NCI-H2107 (cell line): ENCODE measurements at regions not wholly inside any gene's neighbourhood (a gene's known extent, or its start where the extent isn't known, plus 50 kb on each side); places are given as distances from the start of the nearest gene placed in this dataset.

ENCODE experiments used
- DNase-seq: peaks from one replicate; lab custom pipeline; 2025; lab: John Stamatoyannopoulos, UW

DNA sequence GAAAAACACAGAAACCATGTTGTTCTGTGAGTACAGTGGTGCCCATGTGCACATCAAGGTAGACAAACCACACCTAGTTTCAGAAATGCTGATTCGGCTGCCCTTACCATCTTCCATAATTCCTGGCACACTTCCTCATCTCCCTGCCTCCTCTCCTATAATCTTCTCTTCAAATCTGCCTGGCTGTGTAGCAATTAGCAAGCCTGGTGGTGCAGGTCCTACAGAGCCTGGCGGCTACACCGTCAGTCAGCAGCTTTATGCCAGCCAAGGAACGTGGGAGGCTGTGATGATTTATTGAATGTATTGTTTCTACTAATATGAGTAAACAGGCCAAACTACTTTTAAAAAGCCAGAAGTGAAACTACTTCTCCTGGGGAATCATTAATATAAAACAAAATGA is 106.8 kb downstream of the SEMA6D start:
- DNase-seq = no peak

DNA sequence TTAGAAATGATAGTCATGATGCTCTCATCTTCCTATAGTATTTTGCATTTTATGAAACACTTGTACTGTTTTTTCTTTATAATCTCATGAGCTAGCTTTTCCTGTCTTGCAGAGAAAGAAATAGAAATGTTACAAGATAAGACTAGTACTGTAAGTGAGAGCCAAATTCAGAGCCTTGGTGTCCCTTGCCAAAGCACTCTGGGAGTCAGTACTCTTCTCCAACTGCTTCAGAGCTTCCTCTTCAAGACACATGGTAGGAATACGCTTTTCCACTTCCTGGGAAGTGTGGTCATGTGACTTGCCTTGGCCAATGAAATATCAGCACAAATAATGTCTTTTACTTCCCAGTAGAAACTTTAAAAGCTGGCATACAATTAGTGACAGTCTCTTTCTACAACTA is 112.4 kb downstream of the SEMA6D start:
- no peak for DNase-seq

DNA sequence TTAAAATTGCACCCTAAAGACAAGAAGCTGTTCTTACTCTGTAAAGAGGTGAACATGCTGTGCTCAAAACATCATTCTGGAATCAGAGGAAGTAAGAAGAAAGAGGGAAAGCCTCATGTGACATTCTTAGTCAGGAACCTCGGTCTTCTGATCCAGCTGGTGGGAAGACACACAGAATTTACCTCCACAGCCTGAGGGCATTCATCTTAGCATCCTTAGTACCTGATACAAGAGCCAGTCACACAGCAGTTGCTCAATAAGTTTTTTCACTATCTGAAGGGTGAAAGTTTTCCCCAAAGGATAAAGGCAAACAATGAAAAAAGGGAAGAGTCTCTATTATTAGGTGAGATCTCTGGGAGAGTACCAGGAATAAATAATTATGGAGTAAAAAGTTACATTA is 116.8 kb downstream of the SEMA6D start:
- no peak for DNase-seq

DNA sequence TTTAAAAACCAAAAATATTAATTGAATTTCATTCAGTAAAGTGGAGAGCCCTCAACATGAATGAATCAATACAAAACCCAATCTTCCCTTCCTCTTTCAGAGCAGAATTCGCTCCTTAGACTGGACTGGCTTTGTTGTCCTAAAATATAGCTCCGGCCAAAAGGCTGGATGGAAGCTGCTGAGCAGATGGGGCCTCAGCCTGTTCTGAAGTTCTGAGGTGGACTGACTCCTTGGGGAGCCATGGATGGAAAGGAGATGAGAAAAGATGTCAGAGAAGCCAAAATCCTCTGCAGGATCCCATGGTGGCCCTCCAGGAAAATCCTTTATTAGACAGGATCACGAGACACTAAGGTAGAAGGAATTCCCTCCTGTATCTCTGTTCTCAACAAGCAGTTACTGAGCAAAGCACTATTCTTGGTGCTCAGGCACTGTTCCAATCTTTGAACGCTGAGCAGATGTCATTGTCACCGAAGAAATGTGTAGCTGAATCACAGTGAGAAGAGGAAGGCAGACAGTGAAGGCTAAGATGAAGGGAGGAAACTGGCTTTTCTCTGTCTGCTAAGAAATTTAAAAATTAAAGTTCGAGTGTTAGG is 122.0 kb downstream of the SEMA6D start:
- no peak for DNase-seq

DNA sequence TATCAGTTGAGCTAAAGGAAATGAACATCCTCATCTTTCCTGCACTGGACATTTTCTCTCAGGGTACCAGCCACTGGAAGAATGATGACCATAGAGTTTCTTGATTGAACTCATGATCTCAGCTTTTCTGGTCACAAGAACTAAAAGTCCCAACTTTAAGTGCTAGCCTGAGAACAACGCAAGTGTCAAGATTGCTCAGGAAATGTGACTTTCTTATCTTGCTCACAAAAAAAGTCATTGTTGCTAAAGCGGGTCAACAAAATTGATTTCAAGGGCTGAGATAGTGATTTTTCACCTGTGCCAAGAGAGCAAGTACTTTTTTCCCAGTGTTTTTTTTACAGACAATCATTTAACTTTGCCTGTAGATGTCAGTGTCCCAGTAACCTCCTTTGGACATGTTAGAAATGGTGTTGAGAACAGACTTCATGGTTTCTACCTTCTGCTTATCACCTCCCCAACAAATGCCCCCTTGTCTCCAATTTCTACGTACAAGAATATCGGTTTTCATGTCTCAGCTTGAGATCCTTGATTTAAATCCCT is 125.9 kb downstream of the SEMA6D start:
- no peak for DNase-seq

DNA sequence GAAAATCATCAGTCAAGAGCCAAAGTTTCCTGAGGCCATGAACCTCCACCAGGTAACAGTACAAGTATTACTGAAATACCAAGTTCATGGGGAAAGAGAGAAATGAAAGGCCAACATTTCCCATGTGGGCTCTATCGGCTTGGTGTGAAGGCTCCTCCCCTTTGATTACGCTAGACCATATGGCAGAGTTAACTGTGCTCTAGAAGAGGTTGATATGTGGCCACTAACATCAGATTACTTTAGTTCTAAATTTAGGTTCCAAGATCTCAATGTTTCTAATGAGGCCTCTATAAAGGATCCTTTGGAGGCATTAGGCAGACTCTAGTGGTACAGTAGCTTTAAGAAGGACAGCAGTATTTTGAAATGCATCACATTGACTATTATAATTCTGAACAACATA is 127.1 kb downstream of the SEMA6D start:
- no peak for DNase-seq

DNA sequence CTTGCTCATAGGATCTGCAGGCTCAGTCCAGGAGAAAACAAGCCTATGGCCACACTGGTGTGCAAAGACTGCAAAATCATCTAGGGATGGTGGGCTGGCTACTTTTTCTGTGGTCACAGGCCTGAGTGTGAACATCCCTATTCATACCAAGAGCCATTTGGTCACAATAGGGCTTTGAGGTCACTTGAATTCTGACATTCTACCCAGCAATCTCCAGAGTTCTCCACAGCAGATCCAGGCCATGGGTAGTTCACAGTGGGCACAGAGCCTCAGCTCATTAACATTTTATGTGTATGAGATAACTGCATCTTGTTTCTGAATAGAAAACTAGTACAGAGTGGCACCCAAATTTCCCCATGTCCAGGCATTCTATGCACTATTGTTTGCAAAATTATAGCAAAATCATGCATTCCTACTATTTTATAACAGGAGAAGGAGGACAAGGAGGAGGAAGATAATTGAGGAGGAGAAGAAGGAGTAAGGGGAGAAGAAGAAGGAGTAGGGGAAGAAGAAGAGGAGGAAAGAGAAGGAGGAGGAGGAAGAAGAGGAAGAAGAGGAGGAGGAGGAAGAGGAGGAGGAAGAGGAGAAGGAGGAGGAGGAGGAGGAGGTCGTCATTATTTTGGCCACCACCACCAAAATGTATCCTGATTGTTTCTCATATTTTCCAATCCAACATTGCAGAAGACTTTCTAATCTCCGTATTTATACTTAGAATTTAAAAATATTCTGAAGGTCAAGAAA is 129.0 kb downstream of the SEMA6D start:
- no peak for DNase-seq

DNA sequence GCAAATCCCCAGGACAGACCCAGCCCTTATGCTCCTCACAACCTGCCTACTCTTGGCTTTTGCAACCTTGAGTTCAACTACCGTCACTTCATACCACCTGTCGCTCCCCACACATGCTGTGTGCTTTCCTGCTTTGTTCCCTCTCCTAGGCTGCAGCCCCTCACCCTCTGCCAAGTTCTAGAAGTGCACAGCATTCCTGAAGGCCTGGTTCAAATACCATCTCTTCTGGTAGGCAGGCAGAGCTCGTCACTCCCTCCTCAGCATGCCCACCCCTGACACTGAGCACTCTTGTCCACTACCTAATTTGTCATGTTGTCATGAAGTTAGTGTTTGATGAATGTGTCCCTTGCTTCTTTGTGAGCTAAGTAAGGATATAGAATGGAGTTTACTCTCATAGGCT is 129.6 kb downstream of the SEMA6D start:
- no peak for DNase-seq

DNA sequence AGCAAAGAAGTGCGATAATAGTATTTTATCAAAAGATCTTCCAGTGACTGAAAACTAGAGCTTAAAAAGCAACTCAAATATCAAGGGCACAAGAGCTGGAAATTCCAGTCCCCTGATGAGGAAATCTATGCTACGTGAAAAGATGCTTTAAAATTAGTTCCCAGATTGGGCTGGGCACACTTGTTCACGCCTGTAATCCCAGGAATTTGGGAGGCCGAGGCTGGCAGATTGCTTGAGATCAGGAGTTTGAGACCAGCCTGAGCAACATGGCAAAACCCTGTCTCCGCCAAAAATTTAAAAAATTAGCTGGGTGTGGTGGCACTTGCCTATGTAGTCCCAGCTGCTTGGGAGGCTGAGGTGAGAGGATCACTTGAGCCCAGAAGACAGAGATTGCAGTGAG is 138.8 kb downstream of the SEMA6D start:
- no peak for DNase-seq

DNA sequence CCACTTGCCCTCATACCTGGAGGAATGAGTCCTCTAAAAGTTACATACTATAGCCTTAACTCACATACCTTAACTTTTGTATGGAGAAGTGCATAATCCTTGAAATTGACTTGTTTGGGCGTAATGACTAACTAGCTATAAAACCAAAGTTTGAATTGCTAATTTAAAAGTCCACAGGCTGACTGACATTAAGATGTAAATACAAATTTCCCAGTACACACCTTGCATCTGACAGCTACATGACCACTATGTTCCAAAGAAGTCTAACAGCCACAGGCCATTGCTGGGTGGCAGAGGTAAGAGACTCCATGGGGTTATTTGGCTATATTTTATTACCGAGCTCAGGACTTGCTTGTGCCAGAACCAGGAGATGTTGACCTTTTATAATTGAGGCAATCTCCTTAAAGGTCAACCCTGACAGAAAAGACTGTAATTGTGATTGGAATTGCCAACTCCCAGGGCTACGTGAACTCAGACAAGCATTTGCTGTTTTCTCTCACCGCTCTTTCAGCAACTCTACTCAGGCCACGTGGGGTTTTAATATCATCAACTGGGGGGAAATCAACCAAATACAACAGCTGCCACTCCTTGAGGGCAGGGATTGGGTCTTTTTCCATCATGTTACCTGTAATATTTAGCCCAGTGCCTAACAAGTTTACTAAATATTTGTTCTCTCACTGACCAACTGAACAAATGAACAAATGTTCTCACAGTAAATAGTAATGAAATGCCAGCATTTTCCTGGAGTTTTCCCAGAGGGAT is 139.9 kb downstream of the SEMA6D start:
- no peak for DNase-seq

DNA sequence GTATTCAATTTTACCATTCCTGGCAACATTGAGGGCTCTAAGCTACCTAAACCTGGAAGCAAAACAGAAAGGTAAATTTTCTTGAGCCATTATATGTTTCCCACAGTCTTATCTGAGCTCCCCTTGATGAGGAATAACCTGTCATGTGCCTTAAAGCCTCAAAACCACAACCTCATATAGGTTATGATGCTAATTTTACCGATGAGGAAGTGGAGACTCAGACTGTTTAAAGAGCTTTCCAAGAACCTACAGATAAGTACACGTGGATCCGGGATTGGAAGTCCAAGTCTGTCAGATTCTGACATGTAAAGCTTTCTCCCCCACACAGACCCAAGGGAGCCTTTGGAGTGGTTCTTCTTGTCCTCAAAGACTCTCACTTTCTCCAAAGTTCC is 140.5 kb downstream of the SEMA6D start:
- DNase-seq = no peak

DNA sequence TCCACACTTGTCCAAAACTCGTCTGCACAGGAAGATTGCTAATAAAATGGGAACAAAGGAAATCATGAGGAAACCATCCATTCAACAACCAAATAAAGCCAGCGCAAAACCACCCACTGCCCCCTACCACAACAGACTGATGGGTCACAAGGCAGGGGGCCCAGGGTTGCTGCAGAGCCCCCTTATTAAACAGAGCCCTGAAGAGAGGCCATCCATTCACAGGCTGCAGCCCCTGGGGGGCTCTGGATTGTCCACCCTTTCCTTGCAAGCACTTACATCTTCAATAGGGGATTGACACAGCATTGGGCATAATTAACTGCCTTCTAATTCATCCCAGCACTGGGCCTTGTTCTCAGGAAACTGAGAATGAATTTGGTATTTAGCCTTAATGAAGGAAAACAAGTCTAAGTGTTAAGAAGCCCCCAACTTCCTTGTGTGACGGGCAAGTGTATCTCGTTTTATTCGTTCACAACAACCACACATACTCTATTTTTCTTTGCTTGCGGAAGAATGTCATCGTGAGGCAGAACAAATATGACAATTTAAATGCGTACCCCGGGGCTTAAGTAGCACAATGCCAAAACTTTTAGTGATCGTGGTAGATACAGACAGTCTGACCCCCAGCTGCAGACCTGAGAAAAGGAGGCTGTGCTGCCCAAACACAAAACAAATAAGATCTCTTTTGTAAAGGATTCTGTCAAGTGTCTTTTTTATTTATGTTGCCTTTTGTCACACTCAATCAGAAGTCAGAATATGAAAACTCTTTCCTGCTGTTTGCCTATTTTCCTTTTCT is 144.0 kb downstream of the SEMA6D start:
- DNase-seq = no peak

DNA sequence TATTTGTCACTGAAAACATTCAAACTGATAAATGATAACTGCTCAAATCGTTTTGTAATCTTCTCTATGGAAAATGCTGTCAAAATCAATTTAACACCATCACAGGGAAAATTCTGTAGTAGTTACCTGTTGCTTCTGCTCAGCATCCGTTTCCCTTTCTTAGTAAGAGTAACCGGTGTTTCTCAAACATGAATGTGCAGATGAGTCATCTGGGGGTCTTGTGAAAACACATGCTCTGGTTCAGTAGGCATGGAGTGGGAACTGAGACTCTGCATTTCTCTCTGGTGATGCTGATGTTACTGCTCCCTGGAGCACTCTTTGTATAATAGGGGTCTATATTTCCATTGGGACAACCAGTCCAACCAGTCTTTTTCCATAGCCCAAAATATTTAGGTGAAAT is 145.1 kb downstream of the SEMA6D start:
- DNase-seq = no peak

DNA sequence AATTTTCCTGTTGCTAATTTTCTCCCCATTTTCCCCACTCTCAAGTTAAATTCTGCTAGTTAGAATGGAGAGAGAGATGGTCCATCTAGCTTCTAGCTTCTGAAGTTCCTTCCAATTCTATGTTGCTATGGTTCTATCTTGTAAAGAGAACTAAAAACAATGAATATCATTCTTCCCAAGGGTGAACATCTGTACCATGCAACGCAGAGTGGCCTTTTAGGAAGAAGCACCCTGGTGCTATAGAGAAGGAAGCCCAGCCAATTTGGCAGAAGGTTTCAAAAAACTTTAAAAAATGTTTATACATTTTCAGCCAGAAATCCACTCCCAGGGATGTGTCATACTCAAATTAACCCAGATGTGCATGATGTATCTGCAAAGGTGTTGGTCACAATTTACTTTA is 149.1 kb downstream of the SEMA6D start:
- no peak for DNase-seq

DNA sequence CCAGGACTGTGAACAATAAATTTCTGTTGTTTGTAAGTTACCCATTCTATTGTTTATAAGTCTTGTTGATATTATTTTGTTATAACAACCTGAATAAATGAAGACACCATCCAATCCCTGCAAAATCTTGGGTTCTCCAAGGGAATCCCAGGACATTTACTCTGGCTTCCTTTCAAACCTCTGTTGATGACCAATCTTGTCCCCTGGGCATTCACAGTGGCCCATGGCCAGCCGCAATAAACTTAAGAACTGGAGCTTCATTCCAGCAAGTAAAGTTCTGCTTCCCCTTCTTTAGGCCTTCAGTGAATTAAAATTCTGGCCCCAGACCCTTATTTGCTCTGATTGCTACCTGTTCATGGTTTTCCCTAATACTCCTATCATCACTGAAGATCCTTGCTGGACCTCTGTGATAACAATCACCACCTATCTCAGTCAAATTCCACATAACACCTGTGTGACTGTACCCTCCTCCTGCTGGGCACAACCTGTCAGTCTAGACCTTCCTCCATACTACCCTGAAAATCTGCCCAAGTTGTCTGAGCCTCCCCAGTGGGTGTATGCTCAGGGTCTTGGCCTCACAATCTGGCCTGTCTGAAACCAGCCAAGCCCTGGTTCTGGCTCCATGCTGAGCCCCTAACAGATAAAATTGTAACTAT is 153.1 kb downstream of the SEMA6D start:
- no peak for DNase-seq

DNA sequence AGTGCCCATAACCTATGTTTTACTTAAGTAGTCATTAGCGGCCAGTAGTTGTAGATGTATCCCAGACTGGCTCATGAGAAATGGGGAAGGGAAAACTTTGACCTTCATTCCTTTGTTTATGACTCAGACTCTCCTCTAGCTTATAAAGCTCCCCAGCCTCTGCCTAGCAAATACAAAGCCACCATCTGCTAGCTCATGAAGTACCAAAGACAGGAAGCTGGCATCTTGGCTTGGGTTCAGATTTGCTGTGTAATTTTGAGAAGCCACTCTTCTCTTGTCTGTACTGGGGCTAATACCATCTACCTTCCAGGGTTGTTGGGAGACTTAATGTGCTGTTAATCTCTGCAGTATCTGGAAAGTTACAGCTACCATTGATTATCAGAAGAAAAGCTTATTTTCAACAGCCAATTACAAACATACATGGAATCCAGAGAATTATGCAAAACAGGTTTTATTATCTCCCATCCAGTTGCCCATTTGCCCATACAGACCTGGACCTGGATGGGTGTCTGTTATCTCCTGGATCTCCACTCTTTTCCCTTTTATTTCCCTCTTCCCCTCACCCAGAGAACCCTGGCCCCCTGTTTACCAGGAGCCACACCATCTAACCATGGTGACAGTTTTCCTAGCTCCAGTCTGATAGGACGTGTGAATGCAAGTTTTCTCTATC is 153.8 kb downstream of the SEMA6D start:
- DNase-seq = no peak

DNA sequence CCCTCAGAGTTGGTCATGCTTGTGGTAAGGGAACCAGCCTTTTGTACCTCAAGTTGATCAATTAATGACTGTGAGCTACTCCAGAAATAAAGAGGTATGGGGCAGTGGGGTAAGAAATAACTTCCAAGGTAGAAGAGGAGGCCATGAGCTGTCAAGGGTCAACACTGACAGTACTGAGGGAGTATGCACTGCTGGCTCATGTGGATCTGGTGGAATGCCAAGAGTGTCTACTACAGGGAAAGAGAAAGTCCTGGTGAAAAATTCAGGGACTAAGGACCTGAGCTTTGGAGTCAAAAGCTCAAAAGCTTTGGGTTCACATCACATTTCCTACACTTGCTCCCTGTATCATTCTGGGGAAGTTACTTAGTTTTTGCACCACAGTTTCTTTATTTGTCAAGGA is 154.9 kb downstream of the SEMA6D start:
- DNase-seq = no peak

DNA sequence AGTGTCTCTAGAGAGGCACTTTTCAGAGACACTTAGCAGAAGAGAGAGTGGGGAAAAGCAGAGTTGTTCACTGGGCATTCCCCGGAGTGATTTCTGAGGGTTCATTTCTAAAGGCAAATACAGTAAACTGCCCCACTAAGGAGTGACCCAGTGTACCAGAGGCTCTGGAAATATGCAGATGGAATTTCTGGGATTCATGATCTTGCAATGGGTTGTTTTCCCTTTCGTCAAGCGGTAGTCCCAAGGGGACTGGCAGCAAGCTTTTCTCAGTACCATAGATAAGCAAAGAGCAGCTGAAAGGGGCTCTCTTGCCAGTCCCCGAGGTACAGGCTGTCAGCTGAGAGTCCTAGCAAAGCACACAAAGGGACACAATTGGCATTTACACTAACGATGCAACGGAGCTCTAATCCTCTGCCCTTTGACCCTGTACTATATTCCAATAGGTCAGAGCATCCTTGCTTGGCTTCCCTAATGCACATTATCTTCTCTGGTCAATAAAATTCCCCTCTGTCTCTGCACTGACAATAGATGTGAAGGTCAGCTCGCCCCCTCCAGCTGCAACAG is 155.6 kb downstream of the SEMA6D start:
- no peak for DNase-seq

DNA sequence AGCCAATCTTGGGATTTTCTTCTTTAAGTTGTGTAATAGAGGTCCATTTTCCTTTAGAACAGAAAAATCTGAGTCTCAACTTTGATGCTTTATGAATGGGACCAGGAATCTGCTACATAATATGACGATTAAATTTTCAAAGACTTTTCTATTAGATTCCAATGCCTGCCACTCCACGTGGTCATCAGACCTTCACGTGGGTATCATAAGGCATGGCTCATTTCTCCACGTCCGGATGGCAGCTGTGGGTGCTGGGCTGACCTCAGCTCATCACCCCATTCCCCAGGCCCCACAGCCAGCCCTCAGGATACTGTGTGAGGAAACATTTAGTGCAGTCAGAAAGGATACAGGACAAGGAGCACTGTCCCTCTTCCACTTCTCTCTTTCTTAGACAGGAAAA is 159.7 kb downstream of the SEMA6D start:
- DNase-seq = no peak

DNA sequence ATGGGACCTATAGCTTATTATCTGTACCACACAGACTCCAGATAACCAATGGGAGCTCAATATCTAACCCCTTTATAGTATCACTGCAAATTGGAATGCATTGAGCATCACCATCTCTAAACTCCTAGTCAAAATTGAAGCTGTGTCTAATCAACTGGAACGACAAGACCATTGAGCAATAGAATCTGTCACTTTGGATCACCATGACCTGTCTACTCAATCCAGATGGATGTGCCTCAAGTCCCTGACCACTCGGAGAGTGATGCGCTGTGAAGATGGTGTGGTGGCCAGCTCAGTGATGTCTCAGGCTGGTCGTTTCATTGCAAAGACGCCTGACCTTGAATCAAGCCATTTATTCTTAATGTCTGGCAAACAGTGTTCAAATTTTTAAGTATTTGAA is 160.5 kb downstream of the SEMA6D start:
- no peak for DNase-seq

DNA sequence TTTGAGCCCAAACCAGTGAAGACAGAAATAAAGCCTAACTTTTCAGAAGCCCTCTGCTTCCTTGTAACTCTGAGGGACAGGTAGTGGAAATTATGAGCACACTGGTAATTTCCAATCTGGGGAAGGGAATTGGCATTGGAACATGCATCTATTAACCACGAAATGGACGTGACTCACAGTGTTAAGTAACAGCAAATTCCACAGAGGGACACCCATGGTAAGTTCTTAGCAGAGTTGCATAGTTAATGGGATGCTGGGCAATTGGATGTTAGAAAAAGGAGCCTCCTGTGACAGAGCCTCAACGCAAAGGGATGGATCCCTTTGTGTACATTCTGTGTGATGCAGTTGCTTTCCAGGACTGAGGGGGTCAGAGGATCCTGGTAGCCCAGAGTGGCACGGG is 168.6 kb downstream of the SEMA6D start:
- no peak for DNase-seq
